Uterus (tissue), 2 donors: ENCODE measurements at regions not wholly inside any gene's neighbourhood (a gene's known extent, or its start where the extent isn't known, plus 50 kb on each side); places are given as distances from the start of the nearest gene placed in this dataset.

Source experiments
- CTCF ChIP-seq, 4 experiments: fragments of 200-600 bp in 2 of 4; fragments of 450-650 bp in 2 of 4; sonication (generic) in 2 of 4; IDR thresholded peaks; one replicate each; pipeline ENCODE4 v1.5.1; 2016 to 2019; ENCODE audit warnings: antibody characterized with exemption in 4 of 4, mild to moderate bottlenecking in 2 of 4, moderate library complexity in 1 of 4
- POLR2A ChIP-seq, 2 donors: fragments of 450-650 bp; IDR thresholded peaks; one replicate each; pipeline ENCODE4 v1.6.1; 2016; ENCODE audit warnings: antibody characterized with exemption in 2 of 2, mild to moderate bottlenecking in 1 of 2, moderate library complexity in 1 of 2

GRCh38 chr2:12326449-12327190 lies 390.1 kb upstream of the TRIB2 start:
- TF ChIP-seq CTCF (IDR thresholded peaks at IDR 0.05) (no peak), POLR2A (IDR thresholded peaks at IDR 0.05) (no peak)
